ENCODE measurements at regions not wholly inside any gene's neighbourhood (a gene's known extent, or its start where the extent isn't known, plus 50 kb on each side); places are given as distances from the start of the nearest gene placed in this dataset.
"Not testable (repeated sequence)": the region's sequence is repeated elsewhere in the genome, so short reads cannot be mapped to it uniquely, and the experiment has no call there.

DNA sequence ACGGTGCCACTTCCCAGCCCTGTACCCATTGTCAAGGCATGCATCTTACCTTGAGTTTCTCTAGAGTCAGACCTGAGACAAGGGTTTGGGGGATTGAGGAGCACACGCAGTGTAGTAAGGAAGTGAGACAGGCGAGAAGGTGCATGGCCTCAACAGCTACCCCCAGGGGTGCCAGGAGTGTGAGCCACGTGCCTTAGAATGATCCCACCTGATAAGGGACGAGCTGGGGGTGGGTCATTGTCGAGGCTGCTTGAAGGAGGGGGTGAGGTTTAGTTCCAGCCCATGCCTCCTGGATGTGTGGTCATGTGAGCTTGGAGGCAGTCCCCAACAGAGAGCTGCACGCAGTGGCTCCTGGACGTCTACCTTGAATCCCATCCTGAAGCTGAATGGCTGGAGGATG lies 320.5 kb downstream of the VRK1 start:
- DNase-seq (ENCODE audit: low spot score) (no peak), ATAC-seq (ENCODE audit: insufficient number of reproducible peaks, low FRiP score, low read depth) (no peak)
- no peaks in the 10 kb centered on the region for H3K27me3 ChIP-seq (replicated peaks; ENCODE audit: insufficient read depth)
- H3K4me1 ChIP-seq (ENCODE audit: control insufficient read depth in 1 of 2, low read depth in 2 of 2), result no peaks in the 10 kb centered on the region
- H3K36me3 ChIP-seq, result no peaks in the 10 kb centered on the region
- TF ChIP-seq CTCF (IDR thresholded peaks at IDR 0.05), result no peak
- no peak overlapping the region for H3K27ac ChIP-seq
- H3K4me3 ChIP-seq, result no peak overlapping the region
- no peaks in the 10 kb centered on the region for H3K9me3 ChIP-seq

- TF ChIP-seq CTCF (IDR thresholded peaks at IDR 0.05), result no peak
- no peak for ATAC-seq (ENCODE audit: insufficient number of reproducible peaks, low FRiP score, low read depth)
- Histone ChIP-seq H3K27me3 (replicated peaks; ENCODE audit: insufficient read depth) (no peaks in the 10 kb centered on the region), H3K9me3 (no peaks in the 10 kb centered on the region), H3K4me1 (ENCODE audit: control insufficient read depth in 1 of 2, low read depth in 2 of 2) (no peaks in the 10 kb centered on the region), H3K4me3 (no peak overlapping the region), H3K27ac (no peak overlapping the region), H3K36me3 (no peaks in the 10 kb centered on the region)
- DNase-seq (ENCODE audit: low spot score), result no peak
Observed at GRCh38 chr14:97120204-97120603, 323.0 kb downstream of the VRK1 start.

GRCh38 chr14:97120611-97121031 lies 323.4 kb downstream of the VRK1 start:
- no peaks in the 10 kb centered on the region for H3K36me3 ChIP-seq
- no peak overlapping the region for H3K4me3 ChIP-seq
- no peak overlapping the region for H3K27ac ChIP-seq
- DNase-seq (ENCODE audit: low spot score), result no peak
- no peaks in the 10 kb centered on the region for H3K27me3 ChIP-seq (replicated peaks; ENCODE audit: insufficient read depth)
- ATAC-seq (ENCODE audit: insufficient number of reproducible peaks, low FRiP score, low read depth), result no peak
- H3K9me3 ChIP-seq, result no peaks in the 10 kb centered on the region
- TF ChIP-seq CTCF (IDR thresholded peaks at IDR 0.05), result no peak
- H3K4me1 ChIP-seq (ENCODE audit: control insufficient read depth in 1 of 2, low read depth in 2 of 2), result no peaks in the 10 kb centered on the region

DNA sequence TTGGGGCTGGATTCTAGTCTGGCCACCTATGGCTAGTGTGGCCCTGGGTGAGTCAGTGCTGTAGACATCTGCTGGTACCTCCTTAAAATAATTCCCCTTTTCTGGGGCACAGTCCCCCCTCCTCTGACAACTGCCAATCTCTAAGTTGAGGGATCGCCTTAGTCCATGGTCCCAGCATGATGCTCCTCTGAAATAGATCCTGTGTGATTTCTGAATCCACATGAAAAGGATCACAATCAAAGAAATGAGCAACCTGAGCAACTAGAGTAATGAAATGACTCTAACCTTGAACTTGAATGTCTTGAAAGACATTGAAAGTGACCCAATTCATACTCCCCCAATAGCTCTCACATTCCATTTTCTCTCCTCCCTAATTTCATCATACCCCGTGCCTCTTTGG lies 332.5 kb downstream of the VRK1 start:
- no peaks in the 10 kb centered on the region for H3K27me3 ChIP-seq (replicated peaks; ENCODE audit: insufficient read depth)
- no peak for TF ChIP-seq CTCF (IDR thresholded peaks at IDR 0.05)
- ATAC-seq (ENCODE audit: insufficient number of reproducible peaks, low FRiP score, low read depth), result no peak
- no peaks in the 10 kb centered on the region for H3K9me3 ChIP-seq
- H3K4me1 ChIP-seq (ENCODE audit: control insufficient read depth in 1 of 2, low read depth in 2 of 2), result no peaks in the 10 kb centered on the region
- no peak for DNase-seq (ENCODE audit: low spot score)
- H3K4me3 ChIP-seq, result no peak overlapping the region
- no peaks in the 10 kb centered on the region for H3K36me3 ChIP-seq
- H3K27ac ChIP-seq, result no peak overlapping the region

DNA sequence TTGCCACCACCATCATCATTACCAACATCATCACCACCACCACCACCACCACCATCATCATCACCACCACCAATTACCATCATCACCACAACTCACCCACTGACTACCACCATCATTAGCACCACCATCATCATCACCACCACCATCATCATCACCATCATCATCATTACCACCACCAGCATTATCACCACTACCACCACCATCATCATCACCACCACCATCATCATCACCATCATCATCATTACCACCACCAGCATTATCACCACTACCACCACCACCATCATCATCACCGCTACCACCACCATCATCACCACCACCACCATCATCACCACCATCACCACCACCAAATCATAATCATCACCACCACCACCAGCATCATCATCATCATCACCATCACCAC lies 338.7 kb downstream of the VRK1 start:
- not testable (repeated sequence) for H3K27ac ChIP-seq; H3K4me1 ChIP-seq (ENCODE audit: control insufficient read depth in 1 of 2, low read depth in 2 of 2); H3K36me3 ChIP-seq; H3K4me3 ChIP-seq; H3K27me3 ChIP-seq (replicated peaks; ENCODE audit: insufficient read depth); ATAC-seq (ENCODE audit: insufficient number of reproducible peaks, low FRiP score, low read depth); H3K9me3 ChIP-seq; DNase-seq (ENCODE audit: low spot score)

DNA sequence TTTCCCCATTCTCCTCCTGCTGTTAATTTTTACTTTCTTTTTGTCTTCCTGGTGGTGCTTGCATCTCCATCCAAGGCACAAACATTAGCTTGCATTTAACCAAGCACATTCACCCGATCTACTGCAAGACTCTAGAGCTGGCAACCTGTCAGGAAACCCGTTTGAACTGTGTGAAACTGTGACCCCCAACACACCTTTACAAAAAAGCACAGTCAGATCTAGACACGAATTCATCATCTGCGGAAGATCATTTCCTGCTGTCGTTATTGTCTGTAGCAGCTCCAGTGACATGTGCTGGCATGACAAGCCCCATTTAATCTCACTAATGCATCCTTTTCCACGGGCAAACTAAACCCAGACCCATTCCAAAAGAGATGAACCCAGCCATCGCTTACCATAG lies 340.5 kb downstream of the VRK1 start:
- Histone ChIP-seq H3K27ac (no peak overlapping the region), H3K4me1 (ENCODE audit: control insufficient read depth in 1 of 2, low read depth in 2 of 2) (no peaks in the 10 kb centered on the region), H3K27me3 (replicated peaks; ENCODE audit: insufficient read depth) (no peaks in the 10 kb centered on the region), H3K4me3 (no peak overlapping the region), H3K9me3 (no peaks in the 10 kb centered on the region), H3K36me3 (no peaks in the 10 kb centered on the region)
- ATAC-seq (ENCODE audit: insufficient number of reproducible peaks, low FRiP score, low read depth) (no peak), DNase-seq (ENCODE audit: low spot score) (no peak)
- TF ChIP-seq CTCF (IDR thresholded peaks at IDR 0.05), result no peak
